ENCODE measurements at regions not wholly inside any gene's neighbourhood (a gene's known extent, or its start where the extent isn't known, plus 50 kb on each side); places are given as distances from the start of the nearest gene placed in this dataset.

DNA sequence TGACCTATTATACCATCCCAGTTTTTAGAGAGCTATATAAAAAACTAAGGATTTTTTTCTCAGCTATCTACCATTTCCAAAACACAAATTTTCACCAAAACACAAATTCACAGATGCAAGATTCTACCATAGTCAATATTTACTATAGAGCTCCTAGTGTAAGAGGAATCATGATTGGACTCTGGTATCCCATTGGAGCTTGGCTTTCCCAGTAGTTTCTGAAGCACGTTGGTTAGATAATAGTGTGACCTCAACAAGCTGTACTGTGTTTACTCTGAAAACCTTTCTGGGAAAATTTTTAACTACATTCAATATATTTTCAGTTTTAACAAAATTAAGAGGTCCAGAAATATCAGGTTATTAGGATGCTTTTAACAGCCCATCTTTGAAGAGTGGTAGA is 660.6 kb upstream of the SLC10A2 start:
- H3K27ac ChIP-seq (ENCODE audit: low read length): no peak overlapping the region
- BruUV-seq (replicated peaks): no TSS peak

DNA sequence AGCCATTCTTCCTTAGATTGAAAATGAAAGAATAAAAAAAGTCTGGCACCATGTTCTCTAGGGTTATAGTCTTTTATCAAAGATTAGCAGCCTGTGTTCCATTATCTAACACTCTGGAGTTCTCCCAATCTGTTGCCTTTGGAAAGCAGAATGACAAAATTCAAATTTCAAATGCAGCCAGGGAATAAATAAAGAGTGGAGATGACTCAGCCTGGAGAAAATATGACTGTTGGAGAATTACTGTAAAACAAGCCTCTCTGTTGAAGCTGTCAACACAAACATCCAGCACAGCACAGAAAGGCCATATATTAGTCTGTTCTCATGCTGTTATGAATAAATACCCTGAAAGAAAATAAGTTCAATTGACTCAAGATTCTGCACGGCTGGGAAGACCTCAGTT is 650.5 kb upstream of the SLC10A2 start:
- Histone ChIP-seq H3K9ac (ENCODE audit: low read length) (no peak overlapping the region), H3K27ac (ENCODE audit: low read length) (no peak overlapping the region), H2AFZ (ENCODE audit: low read length) (no peak overlapping the region), H3F3A (ENCODE audit: low read length, unreplicated experiment) (no peaks in the 10 kb centered on the region), H3K36me3 (ENCODE audit: low read depth, low read length) (no peaks in the 10 kb centered on the region), H3K9me2 (replicated peaks; ENCODE audit: low read length) (no peaks in the 10 kb centered on the region), H3K79me2 (ENCODE audit: low read length) (no peaks in the 10 kb centered on the region), H3K4me3 (ENCODE audit: low read length) (no peak overlapping the region), H3K9me3 (ENCODE audit: low read length) (no peaks in the 10 kb centered on the region), H4K20me1 (ENCODE audit: low read length) (no peaks in the 10 kb centered on the region), H3K4me2 (ENCODE audit: low read length) (no peak overlapping the region), H3K27me3 (ENCODE audit: low read length) (no peaks in the 10 kb centered on the region), H3K4me1 (ENCODE audit: insufficient read depth, low read length) (no peaks in the 10 kb centered on the region)
- ChIA-PET POLR2A (ENCODE audit: unreplicated experiment) (no interaction called here), CTCF (no interaction called here)
- intact Hi-C loops (cut with micrococcal nuclease): no loop called here
- ATAC-seq (no peak), DNase-seq (no peak)
- TF ChIP-seq EZH2phosphoT487 (IDR thresholded peaks at IDR 0.05; ENCODE audit: borderline replicate concordance, low read length) (no peak), EZH2 (IDR thresholded peaks at IDR 0.05; ENCODE audit: low read length, unreplicated experiment) (no peak)
- TF ChIP-seq, protein P1, sequence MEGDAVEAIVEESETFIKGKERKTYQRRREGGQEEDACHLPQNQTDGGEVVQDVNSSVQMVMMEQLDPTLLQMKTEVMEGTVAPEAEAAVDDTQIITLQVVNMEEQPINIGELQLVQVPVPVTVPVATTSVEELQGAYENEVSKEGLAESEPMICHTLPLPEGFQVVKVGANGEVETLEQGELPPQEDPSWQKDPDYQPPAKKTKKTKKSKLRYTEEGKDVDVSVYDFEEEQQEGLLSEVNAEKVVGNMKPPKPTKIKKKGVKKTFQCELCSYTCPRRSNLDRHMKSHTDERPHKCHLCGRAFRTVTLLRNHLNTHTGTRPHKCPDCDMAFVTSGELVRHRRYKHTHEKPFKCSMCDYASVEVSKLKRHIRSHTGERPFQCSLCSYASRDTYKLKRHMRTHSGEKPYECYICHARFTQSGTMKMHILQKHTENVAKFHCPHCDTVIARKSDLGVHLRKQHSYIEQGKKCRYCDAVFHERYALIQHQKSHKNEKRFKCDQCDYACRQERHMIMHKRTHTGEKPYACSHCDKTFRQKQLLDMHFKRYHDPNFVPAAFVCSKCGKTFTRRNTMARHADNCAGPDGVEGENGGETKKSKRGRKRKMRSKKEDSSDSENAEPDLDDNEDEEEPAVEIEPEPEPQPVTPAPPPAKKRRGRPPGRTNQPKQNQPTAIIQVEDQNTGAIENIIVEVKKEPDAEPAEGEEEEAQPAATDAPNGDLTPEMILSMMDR (conservative IDR thresholded peaks at IDR 0.05; ENCODE audit: low read depth, low read length): no peak
- BruUV-seq (replicated peaks): no TSS peak

More for the DNA sequence above, 660.6 kb upstream of the SLC10A2 start:
- H3K4me3 ChIP-seq (ENCODE audit: low read length): no peak overlapping the region
- no peak overlapping the region for H2AFZ ChIP-seq (ENCODE audit: low read length)
- H3K36me3 ChIP-seq (ENCODE audit: low read depth, low read length): no peaks in the 10 kb centered on the region
- ChIA-PET POLR2A (ENCODE audit: unreplicated experiment) (no interaction called here), CTCF (no interaction called here)
- ATAC-seq (no peak), DNase-seq (no peak)
- H3K9me2 ChIP-seq (replicated peaks; ENCODE audit: low read length): no peaks in the 10 kb centered on the region
- H3K9ac ChIP-seq (ENCODE audit: low read length): no peak overlapping the region
- TF ChIP-seq EZH2phosphoT487 (IDR thresholded peaks at IDR 0.05; ENCODE audit: borderline replicate concordance, low read length) (no peak), EZH2 (IDR thresholded peaks at IDR 0.05; ENCODE audit: low read length, unreplicated experiment) (no peak)
- TF ChIP-seq, protein P1 (conservative IDR thresholded peaks at IDR 0.05; ENCODE audit: low read depth, low read length): no peak
- no peaks in the 10 kb centered on the region for H3K79me2 ChIP-seq (ENCODE audit: low read length)
- no peaks in the 10 kb centered on the region for H3K27me3 ChIP-seq (ENCODE audit: low read length)
- no peaks in the 10 kb centered on the region for H4K20me1 ChIP-seq (ENCODE audit: low read length)
- H3K4me2 ChIP-seq (ENCODE audit: low read length): no peak overlapping the region
- no peaks in the 10 kb centered on the region for H3K9me3 ChIP-seq (ENCODE audit: low read length)
- no peaks in the 10 kb centered on the region for H3K4me1 ChIP-seq (ENCODE audit: insufficient read depth, low read length)
- no peaks in the 10 kb centered on the region for H3F3A ChIP-seq (ENCODE audit: low read length, unreplicated experiment)
- intact Hi-C loops (cut with micrococcal nuclease): no loop called here

DNA sequence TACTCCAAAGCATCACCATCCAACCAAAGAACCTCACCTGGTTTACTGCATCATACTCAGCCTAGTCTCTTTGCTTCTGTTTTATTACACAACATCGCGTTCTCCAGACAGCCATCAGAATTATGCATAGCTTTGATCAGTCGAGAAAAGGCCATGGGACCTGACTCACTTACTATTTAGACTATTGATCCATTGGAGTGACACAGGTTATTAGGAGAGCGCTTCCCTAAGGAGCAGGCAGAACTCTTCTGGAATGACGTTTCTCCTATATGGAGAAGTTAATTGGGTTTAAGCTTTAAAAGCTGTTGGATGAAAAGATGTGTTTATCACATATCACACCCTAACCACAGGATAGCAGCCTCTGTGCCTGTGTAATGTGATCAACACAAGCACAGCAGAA is 649.1 kb upstream of the SLC10A2 start:
- Histone ChIP-seq H3K4me2 (ENCODE audit: low read length) (no peak overlapping the region), H3K27ac (ENCODE audit: low read length) (no peak overlapping the region), H4K20me1 (ENCODE audit: low read length) (no peaks in the 10 kb centered on the region), H2AFZ (ENCODE audit: low read length) (no peak overlapping the region), H3K4me1 (ENCODE audit: insufficient read depth, low read length) (no peaks in the 10 kb centered on the region), H3K4me3 (ENCODE audit: low read length) (no peak overlapping the region), H3K79me2 (ENCODE audit: low read length) (no peaks in the 10 kb centered on the region), H3K36me3 (ENCODE audit: low read depth, low read length) (no peaks in the 10 kb centered on the region), H3K27me3 (ENCODE audit: low read length) (no peaks in the 10 kb centered on the region), H3F3A (ENCODE audit: low read length, unreplicated experiment) (no peaks in the 10 kb centered on the region), H3K9ac (ENCODE audit: low read length) (no peak overlapping the region), H3K9me3 (ENCODE audit: low read length) (no peaks in the 10 kb centered on the region), H3K9me2 (replicated peaks; ENCODE audit: low read length) (no peaks in the 10 kb centered on the region)
- POLR2A ChIA-PET (ENCODE audit: unreplicated experiment): no interaction called here
- DNase-seq: no peak
- no peak for ATAC-seq
- CTCF ChIA-PET: no interaction called here
- TF ChIP-seq, protein P1 (conservative IDR thresholded peaks at IDR 0.05; ENCODE audit: low read depth, low read length): no peak
- TF ChIP-seq EZH2phosphoT487 (IDR thresholded peaks at IDR 0.05; ENCODE audit: borderline replicate concordance, low read length) (no peak), EZH2 (IDR thresholded peaks at IDR 0.05; ENCODE audit: low read length, unreplicated experiment) (no peak)
- BruUV-seq (replicated peaks): no TSS peak
- intact Hi-C loops (cut with micrococcal nuclease): no loop called here
